ENCODE measurements at regions not wholly inside any gene's neighbourhood (a gene's known extent, or its start where the extent isn't known, plus 50 kb on each side); places are given as distances from the start of the nearest gene placed in this dataset.
"Not testable (repeated sequence)": the region's sequence is repeated elsewhere in the genome, so short reads cannot be mapped to it uniquely, and the experiment has no call there.

DNA sequence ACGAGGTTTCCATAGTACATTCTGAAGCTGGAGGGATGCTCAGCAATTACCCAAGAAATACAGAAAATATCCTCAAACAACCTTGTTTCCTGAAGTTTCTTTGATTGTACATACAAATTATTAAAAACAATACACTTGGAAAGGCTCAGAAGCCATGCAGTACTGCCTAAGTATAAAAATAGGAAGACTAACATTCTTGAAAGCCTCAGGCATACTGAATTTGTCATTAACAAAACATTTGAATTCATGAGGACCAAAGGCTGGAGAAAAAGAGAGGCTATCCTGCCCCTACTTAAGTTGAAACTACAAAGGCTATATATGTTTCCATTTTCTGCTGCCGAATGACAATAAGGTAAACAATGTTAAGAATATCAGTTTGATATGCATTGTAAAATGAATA is 54.3 kb upstream of the SGCE start:
- no peaks in the 10 kb centered on the region for H3K4me1 ChIP-seq (ENCODE audit: insufficient read depth, low read length)
- no peak overlapping the region for H3K27ac Mint-ChIP-seq
- no peak overlapping the region for H2BK15ac ChIP-seq (ENCODE audit: low read depth, low read length)
- no peak overlapping the region for H3K9ac ChIP-seq (ENCODE audit: extremely low read depth, insufficient read length, low read length)
- WGBS (ENCODE audit: extremely low coverage, insufficient read length, low lambda C conversion rate), result no CpG with 5 or more reads among the region's 2 CpGs
- H4K8ac ChIP-seq (replicated peaks; ENCODE audit: insufficient read length, low read depth, low read length), result no peak overlapping the region
- H4K20me1 ChIP-seq (ENCODE audit: control insufficient read depth, insufficient read depth, insufficient read length), result no peaks in the 10 kb centered on the region
- no peak overlapping the region for H3K14ac ChIP-seq (ENCODE audit: insufficient read depth, low read length)
- H3K36me3 Mint-ChIP-seq (ENCODE audit: insufficient read depth in 1 of 3, low read depth in 3 of 3), result peaks cover 0 to 5% (median 0%) of the 10 kb centered on the region in 3 experiments; a peak in 3 of 7 replicates
- H4K91ac ChIP-seq (ENCODE audit: insufficient read length, low read depth, low read length), result no peak overlapping the region
- H3K27me3 ChIP-seq (ENCODE audit: insufficient read depth, low read length), result no peaks in the 10 kb centered on the region
- H3T11ph ChIP-seq (ENCODE audit: low read length), result no peak overlapping the region
- H3K4me1 Mint-ChIP-seq, result no peaks in the 10 kb centered on the region
- H2BK5ac ChIP-seq (ENCODE audit: insufficient read length, low read length), result no peak overlapping the region
- no peak overlapping the region for H3K4ac ChIP-seq (ENCODE audit: low read depth, low read length)
- H3K23ac ChIP-seq (ENCODE audit: insufficient read length, low read depth, low read length), result no peak overlapping the region
- no peak overlapping the region for H2BK120ac ChIP-seq (ENCODE audit: low read depth, low read length, poor library complexity, severe bottlenecking)
- H3K23me2 ChIP-seq (ENCODE audit: insufficient read length, low read depth, low read length, poor library complexity, severe bottlenecking), result no peaks in the 10 kb centered on the region
- H3K4me2 ChIP-seq (ENCODE audit: insufficient read depth, insufficient read length, low read length), result no peak overlapping the region
- H3K18ac ChIP-seq (ENCODE audit: insufficient read length, low read depth, low read length), result no peak overlapping the region
- no peak overlapping the region for H3K4me3 Mint-ChIP-seq
- peaks cover 2% of the 10 kb centered on the region in 2 experiments; a peak in 1 of 5 replicates for H3K9me3 Mint-ChIP-seq
- H3K9me3 ChIP-seq (ENCODE audit: control insufficient read depth, low read depth, low read length), result no peaks in the 10 kb centered on the region
- H3K56ac ChIP-seq (ENCODE audit: insufficient read length, low read depth, low read length), result no peak overlapping the region
- no peak overlapping the region for H4K5ac ChIP-seq (ENCODE audit: insufficient read length, low read depth, low read length)
- no peaks in the 10 kb centered on the region for H3K79me2 ChIP-seq (ENCODE audit: insufficient read depth, low read length)
- H3K27ac ChIP-seq (ENCODE audit: insufficient read length, low read depth, low read length), result no peak overlapping the region
- no peak overlapping the region for H2BK20ac ChIP-seq (ENCODE audit: low read depth, low read length, poor library complexity, severe bottlenecking)
- H2AFZ ChIP-seq (ENCODE audit: low read length), result no peak overlapping the region
- no peak overlapping the region for H2BK12ac ChIP-seq (ENCODE audit: insufficient read length, low read depth, low read length)
- no peak overlapping the region for H2AK5ac ChIP-seq (ENCODE audit: insufficient read length, low read length)
- no peak for DNase-seq
- no peaks in the 10 kb centered on the region for H3K79me1 ChIP-seq (ENCODE audit: insufficient read depth, low read depth, low read length, poor library complexity, severe bottlenecking)
- H3K27me3 Mint-ChIP-seq (ENCODE audit: low read depth), result no peaks in the 10 kb centered on the region
- TF ChIP-seq, protein P1, sequence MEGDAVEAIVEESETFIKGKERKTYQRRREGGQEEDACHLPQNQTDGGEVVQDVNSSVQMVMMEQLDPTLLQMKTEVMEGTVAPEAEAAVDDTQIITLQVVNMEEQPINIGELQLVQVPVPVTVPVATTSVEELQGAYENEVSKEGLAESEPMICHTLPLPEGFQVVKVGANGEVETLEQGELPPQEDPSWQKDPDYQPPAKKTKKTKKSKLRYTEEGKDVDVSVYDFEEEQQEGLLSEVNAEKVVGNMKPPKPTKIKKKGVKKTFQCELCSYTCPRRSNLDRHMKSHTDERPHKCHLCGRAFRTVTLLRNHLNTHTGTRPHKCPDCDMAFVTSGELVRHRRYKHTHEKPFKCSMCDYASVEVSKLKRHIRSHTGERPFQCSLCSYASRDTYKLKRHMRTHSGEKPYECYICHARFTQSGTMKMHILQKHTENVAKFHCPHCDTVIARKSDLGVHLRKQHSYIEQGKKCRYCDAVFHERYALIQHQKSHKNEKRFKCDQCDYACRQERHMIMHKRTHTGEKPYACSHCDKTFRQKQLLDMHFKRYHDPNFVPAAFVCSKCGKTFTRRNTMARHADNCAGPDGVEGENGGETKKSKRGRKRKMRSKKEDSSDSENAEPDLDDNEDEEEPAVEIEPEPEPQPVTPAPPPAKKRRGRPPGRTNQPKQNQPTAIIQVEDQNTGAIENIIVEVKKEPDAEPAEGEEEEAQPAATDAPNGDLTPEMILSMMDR (conservative IDR thresholded peaks at IDR 0.05), result no peak

DNA sequence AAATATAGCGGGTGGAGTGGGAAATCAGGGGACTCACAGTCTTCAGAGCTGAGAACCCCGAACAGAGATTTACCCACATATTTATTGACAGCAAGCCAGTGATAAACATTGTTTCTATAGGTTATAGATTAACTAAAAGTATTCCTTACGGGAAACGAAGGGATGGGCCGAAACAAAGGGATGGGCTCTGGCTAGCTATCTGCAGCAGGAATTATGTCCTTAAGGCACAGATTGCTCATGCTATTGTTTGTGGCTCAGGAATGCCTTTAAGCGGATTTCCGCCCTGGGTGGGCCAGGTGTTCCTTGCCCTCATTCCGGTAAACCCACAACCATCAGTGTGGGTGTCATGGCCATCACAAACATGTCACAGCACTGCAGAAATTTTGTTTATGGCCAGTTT is 66.4 kb upstream of the SGCE start:
- not testable (repeated sequence) for H4K5ac ChIP-seq (ENCODE audit: insufficient read length, low read depth, low read length); H3K27me3 Mint-ChIP-seq (ENCODE audit: low read depth); H2BK20ac ChIP-seq (ENCODE audit: low read depth, low read length, poor library complexity, severe bottlenecking); H3K4ac ChIP-seq (ENCODE audit: low read depth, low read length); H3K4me3 Mint-ChIP-seq; H2BK120ac ChIP-seq (ENCODE audit: low read depth, low read length, poor library complexity, severe bottlenecking); H2AFZ ChIP-seq (ENCODE audit: low read length); H3K4me1 Mint-ChIP-seq; H3K23me2 ChIP-seq (ENCODE audit: insufficient read length, low read depth, low read length, poor library complexity, severe bottlenecking); H3T11ph ChIP-seq (ENCODE audit: low read length); H3K9me3 ChIP-seq (ENCODE audit: control insufficient read depth, low read depth, low read length); H3K27ac Mint-ChIP-seq; H3K4me1 ChIP-seq (ENCODE audit: insufficient read depth, low read length); H2BK15ac ChIP-seq (ENCODE audit: low read depth, low read length); H4K91ac ChIP-seq (ENCODE audit: insufficient read length, low read depth, low read length); H3K9ac ChIP-seq (ENCODE audit: extremely low read depth, insufficient read length, low read length); H3K27me3 ChIP-seq (ENCODE audit: insufficient read depth, low read length); H3K18ac ChIP-seq (ENCODE audit: insufficient read length, low read depth, low read length); H3K14ac ChIP-seq (ENCODE audit: insufficient read depth, low read length); H2BK5ac ChIP-seq (ENCODE audit: insufficient read length, low read length); H4K8ac ChIP-seq (replicated peaks; ENCODE audit: insufficient read length, low read depth, low read length); H3K79me2 ChIP-seq (ENCODE audit: insufficient read depth, low read length); H4K20me1 ChIP-seq (ENCODE audit: control insufficient read depth, insufficient read depth, insufficient read length); H3K79me1 ChIP-seq (ENCODE audit: insufficient read depth, low read depth, low read length, poor library complexity, severe bottlenecking); H3K27ac ChIP-seq (ENCODE audit: insufficient read length, low read depth, low read length); H3K23ac ChIP-seq (ENCODE audit: insufficient read length, low read depth, low read length); H3K56ac ChIP-seq (ENCODE audit: insufficient read length, low read depth, low read length); DNase-seq; H2AK5ac ChIP-seq (ENCODE audit: insufficient read length, low read length); H2BK12ac ChIP-seq (ENCODE audit: insufficient read length, low read depth, low read length); H3K4me2 ChIP-seq (ENCODE audit: insufficient read depth, insufficient read length, low read length)
- Mint-ChIP-seq H3K36me3 (ENCODE audit: insufficient read depth in 1 of 3, low read depth in 3 of 3) (peaks cover 1 to 17% (median 10%) of the 10 kb centered on the region in 3 experiments; a peak in 5 of 7 replicates), H3K9me3 (peaks cover 11 to 22% of the 10 kb centered on the region in 2 experiments)
- no CpG with 5 or more reads among the region's 8 CpGs for WGBS (ENCODE audit: extremely low coverage, insufficient read length, low lambda C conversion rate)
